DND-41 (cell line): ENCODE measurements at regions not wholly inside any gene's neighbourhood (a gene's known extent, or its start where the extent isn't known, plus 50 kb on each side); places are given as distances from the start of the nearest gene placed in this dataset.
A peak's percentile ranks its signal among the peaks of the same experiment; 100 is the strongest.

Experiments used
- ATAC-seq: fragments of 200-7000 bp; cut with Tn5 transposase; 3 replicates; pipeline ENCODE4 v1.9.1; 2021; ENCODE audit warnings: low read depth; ENCODE audit not compliant: insufficient read depth
- DNase-seq: peaks from one replicate; pipeline ENCODE4 v3.0.0-alpha.2; 2020
- H2AFZ ChIP-seq: 2 replicates; pipeline ENCODE4 v1.6.0; 2012; ENCODE audit warnings: low read depth, low read length
- H3K27ac ChIP-seq: 2 replicates; pipeline ENCODE4 v1.5.1; 2012; ENCODE audit warnings: low read length, inconsistent platforms
- H3K27me3 ChIP-seq: fragments of 200-600 bp; sonication (generic); 2 replicates; pipeline ENCODE4 v1.6.0; 2012; ENCODE audit warnings: low read length, mild to moderate bottlenecking, inconsistent platforms; ENCODE audit not compliant: insufficient read depth, poor library complexity
- H3K36me3 ChIP-seq: 2 replicates; pipeline ENCODE4 v1.5.1; 2012; ENCODE audit warnings: low read length, inconsistent platforms; ENCODE audit not compliant: insufficient read depth
- H3K4me1 ChIP-seq: 2 replicates; pipeline ENCODE4 v1.5.1; 2012; ENCODE audit warnings: mild to moderate bottlenecking, low read length; ENCODE audit not compliant: insufficient read depth
- H3K4me2 ChIP-seq: 2 replicates; pipeline ENCODE4 v1.6.0; 2012; ENCODE audit warnings: mild to moderate bottlenecking, moderate library complexity, low read length, inconsistent platforms; ENCODE audit not compliant: insufficient read depth
- H3K4me3 ChIP-seq, 2 experiments: fragments of 200-600 bp in 1 of 2; shearing (Covaris generic) in 1 of 2; 2 replicates each; pipeline ENCODE4 v1.5.1; 2012 to 2016; ENCODE audit warnings: inconsistent platforms in 2 of 2, low read length in 2 of 2, mild to moderate bottlenecking in 2 of 2, low read depth in 1 of 2, moderate library complexity in 1 of 2
- H3K79me2 ChIP-seq: 2 replicates; pipeline ENCODE4 v1.6.0; 2012; ENCODE audit warnings: low read length, inconsistent platforms; ENCODE audit not compliant: insufficient read depth
- H3K9ac ChIP-seq: 2 replicates; pipeline ENCODE4 v1.6.0; 2012; ENCODE audit warnings: low read depth, mild to moderate bottlenecking, inconsistent platforms, low read length, moderate library complexity
- H3K9me3 ChIP-seq: 2 replicates; pipeline ENCODE4 v1.5.1; 2012; ENCODE audit warnings: low read length, moderate library complexity, mild to moderate bottlenecking, inconsistent platforms; ENCODE audit not compliant: insufficient read depth, severe bottlenecking
- H4K20me1 ChIP-seq: 2 replicates; pipeline ENCODE4 v1.6.0; 2012; ENCODE audit warnings: low read length; ENCODE audit not compliant: insufficient read depth
- EZH2 ChIP-seq: IDR thresholded peaks from 3 replicates; pipeline ENCODE4 v1.6.1; 2012; ENCODE audit warnings: borderline replicate concordance, low read depth, mild to moderate bottlenecking, moderate library complexity, low read length, inconsistent platforms; ENCODE audit not compliant: severe bottlenecking
- TF ChIP-seq, protein P1 (sequence below): IDR thresholded peaks from 2 replicates; pipeline ENCODE4 v1.5.1; 2012; ENCODE audit warnings: borderline replicate concordance, low read length, moderate library complexity, mild to moderate bottlenecking; ENCODE audit not compliant: poor library complexity, severe bottlenecking; ENCODE audit errors: extremely low read depth

DNA sequence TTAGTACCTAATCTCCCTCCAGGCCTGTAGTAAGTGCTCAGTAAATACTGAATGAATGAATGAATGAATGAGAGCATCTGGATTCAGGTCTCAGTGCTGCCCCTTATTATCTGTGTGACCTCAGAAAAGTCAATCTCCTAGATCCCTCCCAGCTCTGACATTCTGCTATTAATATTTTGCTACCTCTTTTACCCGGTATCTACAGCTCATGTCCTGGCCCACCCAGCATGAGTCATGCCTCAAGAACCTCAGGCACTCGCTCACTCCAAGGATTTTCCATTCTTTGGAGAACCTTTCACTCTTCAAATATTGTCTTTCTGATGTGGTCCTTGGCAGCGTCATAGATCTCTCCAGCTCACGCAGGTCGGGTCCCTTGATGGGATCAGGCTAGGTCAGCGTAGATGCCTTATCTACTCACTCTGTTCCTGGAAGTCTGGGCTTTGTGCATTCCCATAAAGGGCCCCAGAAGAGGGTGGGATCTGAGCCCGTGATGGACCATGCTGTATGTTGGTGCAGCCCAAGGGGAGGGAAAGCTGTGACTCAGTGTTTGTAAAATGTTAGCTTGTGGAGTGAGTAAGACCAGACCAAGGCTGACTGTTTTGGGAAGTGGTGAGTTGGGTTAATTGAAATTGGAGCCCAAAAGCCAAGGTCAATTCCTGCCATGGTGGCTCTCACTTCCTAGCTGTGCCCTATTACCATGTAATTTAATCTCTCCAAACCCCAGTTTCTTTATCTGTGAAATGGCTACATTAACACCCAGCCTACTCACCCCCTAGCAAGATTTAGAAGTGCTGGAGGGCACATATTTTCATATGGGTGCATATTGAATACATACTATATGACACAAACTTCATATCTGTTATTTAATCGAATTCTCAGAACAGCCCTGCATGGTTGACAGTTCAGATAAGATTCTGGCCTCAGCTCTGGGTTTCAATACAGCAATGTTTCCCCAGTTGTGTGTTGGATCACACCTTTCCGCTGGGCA lies 214.1 kb upstream of the USP24 start:
- H3K4me3 ChIP-seq = no peak overlapping the region
- no peak overlapping the region for H3K9ac ChIP-seq
- no peaks in the 10 kb centered on the region for H3K36me3 ChIP-seq
- H3K27ac ChIP-seq = no peak overlapping the region
- no peak for TF ChIP-seq EZH2
- TF ChIP-seq, protein P1, sequence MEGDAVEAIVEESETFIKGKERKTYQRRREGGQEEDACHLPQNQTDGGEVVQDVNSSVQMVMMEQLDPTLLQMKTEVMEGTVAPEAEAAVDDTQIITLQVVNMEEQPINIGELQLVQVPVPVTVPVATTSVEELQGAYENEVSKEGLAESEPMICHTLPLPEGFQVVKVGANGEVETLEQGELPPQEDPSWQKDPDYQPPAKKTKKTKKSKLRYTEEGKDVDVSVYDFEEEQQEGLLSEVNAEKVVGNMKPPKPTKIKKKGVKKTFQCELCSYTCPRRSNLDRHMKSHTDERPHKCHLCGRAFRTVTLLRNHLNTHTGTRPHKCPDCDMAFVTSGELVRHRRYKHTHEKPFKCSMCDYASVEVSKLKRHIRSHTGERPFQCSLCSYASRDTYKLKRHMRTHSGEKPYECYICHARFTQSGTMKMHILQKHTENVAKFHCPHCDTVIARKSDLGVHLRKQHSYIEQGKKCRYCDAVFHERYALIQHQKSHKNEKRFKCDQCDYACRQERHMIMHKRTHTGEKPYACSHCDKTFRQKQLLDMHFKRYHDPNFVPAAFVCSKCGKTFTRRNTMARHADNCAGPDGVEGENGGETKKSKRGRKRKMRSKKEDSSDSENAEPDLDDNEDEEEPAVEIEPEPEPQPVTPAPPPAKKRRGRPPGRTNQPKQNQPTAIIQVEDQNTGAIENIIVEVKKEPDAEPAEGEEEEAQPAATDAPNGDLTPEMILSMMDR = no peak
- peaks cover 3% of the 10 kb centered on the region for H3K27me3 ChIP-seq
- no peaks in the 10 kb centered on the region for H3K9me3 ChIP-seq
- 0 out of 2 replicates have a peak overlapping the region, but pooled peaks have one; percentile 16 for H2AFZ ChIP-seq
- no peaks in the 10 kb centered on the region for H4K20me1 ChIP-seq
- DNase-seq (no peak), ATAC-seq (no peak)
- no peak overlapping the region for H3K4me2 ChIP-seq
- H3K79me2 ChIP-seq = no peaks in the 10 kb centered on the region
- no peaks in the 10 kb centered on the region for H3K4me1 ChIP-seq

DNA sequence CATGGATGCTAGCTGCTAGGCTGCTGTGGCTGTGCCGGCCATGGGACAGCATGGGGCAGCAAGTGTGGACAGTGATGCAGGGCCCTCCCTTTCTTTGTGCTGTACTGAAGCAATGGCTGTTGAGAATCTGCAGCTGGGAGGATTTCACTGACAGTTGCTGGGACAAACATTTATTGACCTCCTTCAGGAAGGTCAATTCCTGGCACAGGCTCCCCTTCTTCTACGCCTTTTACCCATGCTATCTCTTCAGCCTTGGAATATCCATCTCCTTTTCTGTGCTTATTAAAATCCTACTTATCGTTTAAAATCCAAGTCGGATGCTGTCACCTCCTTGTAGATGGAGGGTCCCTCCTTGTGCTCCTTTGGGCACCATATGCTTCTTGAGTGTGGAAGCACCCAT lies 213.1 kb upstream of the USP24 start:
- no peaks in the 10 kb centered on the region for H3K4me1 ChIP-seq
- H3K79me2 ChIP-seq = no peaks in the 10 kb centered on the region
- H3K9me3 ChIP-seq = no peaks in the 10 kb centered on the region
- TF ChIP-seq, protein P1 = no peak
- no peak for TF ChIP-seq EZH2
- H4K20me1 ChIP-seq = no peaks in the 10 kb centered on the region
- ATAC-seq (no peak), DNase-seq (no peak)
- no peaks in the 10 kb centered on the region for H3K36me3 ChIP-seq
- no peak overlapping the region for H2AFZ ChIP-seq
- H3K27me3 ChIP-seq = peaks cover 3% of the 10 kb centered on the region
- H3K4me3 ChIP-seq = no peak overlapping the region
- H3K4me2 ChIP-seq = no peak overlapping the region
- H3K27ac ChIP-seq = no peak overlapping the region
- no peak overlapping the region for H3K9ac ChIP-seq

DNA sequence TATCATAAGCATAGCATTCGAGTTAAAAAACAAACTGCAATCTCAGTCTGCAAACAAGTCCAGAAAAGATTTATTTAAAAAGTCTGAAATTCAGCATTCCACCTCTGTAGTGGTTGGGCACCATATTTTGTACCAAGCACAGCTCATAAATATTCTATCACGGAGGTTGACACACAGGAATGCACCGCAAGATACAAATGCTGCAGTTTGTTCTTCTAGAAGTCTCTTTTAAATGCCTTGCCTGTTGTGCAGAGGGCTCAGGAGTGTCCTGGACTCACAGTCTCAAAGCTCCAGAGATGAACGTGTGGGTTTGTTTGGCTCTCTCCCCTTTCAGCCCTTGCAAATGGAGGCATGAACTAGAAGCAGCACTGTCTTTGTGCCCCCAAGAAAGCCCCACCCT lies 212.4 kb upstream of the USP24 start:
- H3K36me3 ChIP-seq = no peaks in the 10 kb centered on the region
- no peaks in the 10 kb centered on the region for H3K9me3 ChIP-seq
- H3K27me3 ChIP-seq = peaks cover 3% of the 10 kb centered on the region
- ATAC-seq (no peak), DNase-seq (no peak)
- H3K4me1 ChIP-seq = no peaks in the 10 kb centered on the region
- H3K27ac ChIP-seq = no peak overlapping the region
- H3K4me2 ChIP-seq = no peak overlapping the region
- H3K79me2 ChIP-seq = no peaks in the 10 kb centered on the region
- no peaks in the 10 kb centered on the region for H4K20me1 ChIP-seq
- H2AFZ ChIP-seq = no peak overlapping the region
- H3K9ac ChIP-seq = no peak overlapping the region
- no peak overlapping the region for H3K4me3 ChIP-seq
- TF ChIP-seq, protein P1 = no peak
- TF ChIP-seq EZH2 = no peak
